HG02798 (cell line): ENCODE measurements at regions not wholly inside any gene's neighbourhood (a gene's known extent, or its start where the extent isn't known, plus 50 kb on each side); places are given as distances from the start of the nearest gene placed in this dataset.
A peak's percentile ranks its signal among the peaks of the same experiment; 100 is the strongest.
"Not testable (repeated sequence)": the region's sequence is repeated elsewhere in the genome, so short reads cannot be mapped to it uniquely, and the experiment has no call there.

ENCODE experiments used
- ATAC-seq: cut with Tn5 transposase; IDR thresholded peaks from one replicate; pipeline ENCODE4 v1.9.1; 2021; ENCODE audit warnings: mild to moderate bottlenecking; ENCODE audit not compliant: unreplicated experiment, poor library complexity

- no peak for ATAC-seq
Measured at GRCh38 chr5:61215996-61216395, 53.7 kb upstream of the SMIM15 start.

- no peak for ATAC-seq
Measured at GRCh38 chr5:61216741-61217140, 54.5 kb upstream of the SMIM15 start.

DNA sequence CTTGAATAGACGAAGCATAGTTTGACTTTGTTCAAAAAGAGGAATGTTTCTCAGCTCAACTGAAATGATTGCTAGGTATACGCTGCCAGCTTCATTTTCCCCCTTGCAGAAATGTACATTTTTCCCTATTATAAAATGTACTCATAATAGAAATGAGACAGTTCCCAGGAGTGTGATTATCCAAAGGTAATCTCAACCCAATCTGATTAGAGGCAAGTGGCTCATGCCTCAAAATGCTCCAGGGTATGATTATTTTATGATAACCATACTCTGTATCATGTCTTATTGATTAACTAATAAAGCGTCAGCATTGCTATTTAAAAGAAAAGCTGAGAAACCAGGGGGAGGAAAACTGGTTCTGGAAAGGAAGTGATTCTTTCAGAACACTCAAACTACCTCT, 54.9 kb upstream of the SMIM15 start:
- ATAC-seq: no peak

GRCh38 chr5:61228229-61228628, 66.0 kb upstream of the SMIM15 start:
- no peak for ATAC-seq

- ATAC-seq: peak; percentile 60
Measured at GRCh38 chr5:61228691-61229280, 66.5 kb upstream of the SMIM15 start.

- no peak for ATAC-seq
Measured at GRCh38 chr5:61229416-61229815, 67.1 kb upstream of the SMIM15 start.

DNA sequence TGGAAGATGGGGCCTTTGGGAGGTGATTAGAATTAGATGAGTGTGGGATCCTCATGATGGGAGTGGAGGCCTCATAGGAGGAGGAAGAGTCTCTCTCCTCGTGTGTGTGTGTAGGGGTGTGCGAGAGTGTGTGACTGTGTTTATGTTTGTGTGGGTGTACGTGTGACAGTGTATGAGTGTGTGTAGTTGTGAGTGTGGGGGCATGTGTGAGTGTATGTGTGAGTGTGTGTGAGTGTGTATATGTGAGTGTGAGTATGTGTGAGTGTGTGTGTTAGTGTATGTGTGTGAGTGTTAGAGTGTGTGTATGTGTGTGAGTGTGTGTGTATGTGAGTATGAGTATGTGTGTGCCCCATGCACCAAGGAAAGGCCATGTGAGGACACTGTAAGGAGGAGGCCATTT, 68.2 kb upstream of the SMIM15 start:
- no peak for ATAC-seq

DNA sequence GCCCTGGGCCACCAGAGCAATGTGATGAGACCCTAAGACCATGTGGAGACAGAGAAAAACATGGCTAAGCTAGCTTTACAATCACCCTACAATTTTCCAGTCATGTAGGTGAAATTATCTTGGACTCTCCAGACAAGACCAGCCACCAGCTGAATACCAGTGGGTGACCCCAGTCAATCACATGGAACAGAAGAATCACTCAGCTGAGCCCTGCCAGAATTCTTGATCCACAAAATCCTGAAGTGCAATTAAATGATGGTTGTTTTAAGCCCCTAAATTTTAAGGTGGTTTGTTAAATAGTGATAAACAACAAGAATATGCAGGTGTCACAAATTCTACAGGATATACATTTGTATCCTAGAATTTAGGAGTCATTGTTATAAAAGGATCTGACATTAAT, 69.5 kb upstream of the SMIM15 start:
- no peak for ATAC-seq

DNA sequence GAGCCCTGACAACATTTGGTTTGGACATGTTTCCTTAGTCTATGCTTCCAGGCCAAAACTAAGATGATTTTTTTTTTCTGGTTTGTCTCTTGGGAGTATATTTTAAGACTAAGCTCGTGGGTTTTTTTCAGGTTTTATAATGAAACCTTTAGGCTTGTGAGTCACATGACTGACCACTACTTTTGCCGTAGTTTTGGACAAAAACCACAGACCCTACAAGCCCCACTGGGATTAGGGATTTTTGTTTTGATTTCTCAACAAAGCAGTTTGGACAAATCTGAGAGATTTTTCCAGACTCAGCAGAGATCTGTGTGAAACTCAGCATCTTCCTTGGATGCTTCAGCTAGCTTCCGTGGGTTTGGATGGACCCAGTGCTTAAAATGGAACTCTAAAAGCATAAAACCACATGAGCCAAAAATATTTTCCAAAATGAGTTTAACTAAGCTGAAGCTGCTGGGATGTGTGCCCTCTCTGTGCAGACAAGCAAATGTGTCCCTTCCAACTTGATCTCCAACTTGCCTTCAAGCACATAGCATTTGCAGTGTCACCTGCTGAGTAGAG, 70.3 kb upstream of the SMIM15 start:
- no peak for ATAC-seq

DNA sequence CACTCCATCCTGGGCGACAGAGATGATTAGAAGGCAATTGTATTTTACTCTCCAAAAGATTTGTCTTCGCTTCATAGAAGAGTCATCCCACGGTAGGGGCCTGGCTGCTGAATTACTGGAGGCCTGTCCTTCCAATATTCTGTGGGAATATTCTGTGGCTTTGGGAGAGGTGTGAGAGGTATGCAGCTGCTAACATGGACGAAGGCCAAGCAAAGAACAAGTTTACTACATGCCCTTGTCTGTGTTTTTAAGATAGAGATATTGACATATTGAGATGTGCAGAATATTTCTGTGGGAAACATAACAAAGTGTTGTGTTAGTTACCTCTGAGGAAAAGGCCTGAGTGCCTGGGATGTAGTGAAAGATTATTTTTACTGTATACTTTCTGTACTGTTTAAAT, 71.8 kb upstream of the SMIM15 start:
- no peak for ATAC-seq

DNA sequence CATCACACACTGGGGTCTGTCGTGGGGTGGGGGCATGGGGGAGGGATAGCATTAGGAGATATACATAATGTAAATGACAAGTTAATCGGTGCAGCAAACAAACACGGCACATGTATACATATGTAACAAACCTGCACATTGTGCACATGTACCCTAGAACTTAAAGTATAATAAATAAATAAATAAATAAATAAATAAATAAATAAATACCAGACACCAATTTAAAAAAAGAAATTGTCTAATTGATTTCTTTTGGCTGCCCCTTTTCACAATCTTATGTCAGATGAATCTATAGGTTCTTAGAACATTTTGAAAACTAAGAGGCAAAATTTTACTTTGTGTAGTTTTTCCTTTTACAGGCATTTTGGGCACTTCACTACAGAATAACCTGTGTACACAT, 74.4 kb upstream of the SMIM15 start:
- not testable (repeated sequence) for ATAC-seq

DNA sequence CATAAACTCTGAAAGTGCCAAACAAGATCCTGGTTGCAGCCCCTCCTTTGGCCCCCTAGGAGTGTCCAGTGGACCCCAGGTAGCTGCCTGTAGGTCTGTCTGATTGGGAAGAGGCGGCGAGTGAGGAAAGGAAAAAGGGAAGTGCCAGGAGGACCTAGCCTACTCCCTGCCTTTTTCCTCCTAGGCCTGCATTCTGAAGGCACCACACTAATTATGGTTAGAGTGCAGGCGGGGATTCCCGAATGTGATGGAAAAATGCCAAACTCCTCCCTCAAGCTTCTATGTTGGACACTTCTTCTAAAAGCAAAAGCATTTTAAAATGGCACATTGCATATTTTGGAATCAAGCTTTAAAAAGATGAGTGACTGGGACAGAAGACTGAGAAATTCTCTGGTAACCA, 83.2 kb upstream of the SMIM15 start:
- no peak for ATAC-seq

- ATAC-seq: no peak
Measured at GRCh38 chr5:61245936-61246335, 83.7 kb upstream of the SMIM15 start.

- no peak for ATAC-seq
Measured at GRCh38 chr5:61246768-61247307, 84.6 kb upstream of the SMIM15 start.

GRCh38 chr5:61251874-61252642, 80.0 kb upstream of the ZSWIM6 start:
- no peak for ATAC-seq

- ATAC-seq: no peak
Measured at GRCh38 chr5:61252643-61252925, 79.5 kb upstream of the ZSWIM6 start.

- no peak for ATAC-seq
Measured at GRCh38 chr5:61253547-61253946, 78.5 kb upstream of the ZSWIM6 start.

DNA sequence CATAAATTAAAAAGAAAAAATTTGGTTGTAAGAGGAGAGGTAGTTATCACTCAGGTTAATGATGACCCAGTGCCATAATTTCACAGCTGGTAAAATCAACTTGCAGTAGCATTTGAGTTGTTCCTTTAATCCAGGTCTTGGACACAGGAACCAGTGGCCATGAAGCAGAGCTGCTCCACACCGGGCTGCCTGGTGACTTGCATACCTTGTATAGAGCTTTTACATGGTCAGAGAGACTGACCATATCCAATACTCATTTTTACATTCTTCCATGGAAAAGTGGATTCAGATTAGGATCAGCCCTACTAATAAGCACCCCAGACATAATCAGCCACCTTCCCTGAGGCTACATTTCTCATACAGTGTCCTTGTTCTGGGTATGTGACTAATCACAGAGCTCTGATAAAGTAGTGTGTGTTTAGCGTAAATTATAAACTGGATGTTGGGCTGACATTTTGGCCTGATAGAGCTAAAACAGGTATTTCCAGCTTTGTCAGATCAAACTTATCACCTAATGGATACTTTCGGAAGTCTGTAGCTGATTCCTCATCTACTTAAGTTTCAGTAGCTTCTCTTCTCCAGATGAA, 77.0 kb upstream of the ZSWIM6 start:
- ATAC-seq: no peak

GRCh38 chr5:61256474-61256873, 75.6 kb upstream of the ZSWIM6 start:
- ATAC-seq: no peak

- ATAC-seq: no peak
Measured at GRCh38 chr5:61257421-61257820, 74.6 kb upstream of the ZSWIM6 start.

- no peak for ATAC-seq
Measured at GRCh38 chr5:61261136-61261535, 70.9 kb upstream of the ZSWIM6 start.
